Prostate gland (tissue), 2 donors: ENCODE measurements at regions not wholly inside any gene's neighbourhood (a gene's known extent, or its start where the extent isn't known, plus 50 kb on each side); places are given as distances from the start of the nearest gene placed in this dataset.

Source experiments
- CTCF ChIP-seq, 4 experiments: fragments of 200-600 bp in 2 of 4; fragments of 450-650 bp in 2 of 4; sonication (generic) in 2 of 4; IDR thresholded peaks; 1 replicate in 3 of 4; 2 replicates in 1 of 4; pipeline ENCODE4 v1.5.1; 2016 to 2019; ENCODE audit warnings: antibody characterized with exemption in 4 of 4, mild to moderate bottlenecking in 2 of 4, moderate library complexity in 2 of 4
- POLR2A ChIP-seq: fragments of 450-650 bp; IDR thresholded peaks from one replicate; pipeline ENCODE4 v1.6.1; 2016; ENCODE audit warnings: antibody characterized with exemption, mild to moderate bottlenecking
- POLR2AphosphoS5 ChIP-seq: sonication (generic); formaldehyde crosslinking; IDR thresholded peaks from one replicate; pipeline ENCODE4 v1.6.1; 2017; ENCODE audit warnings: antibody characterized with exemption

GRCh38 chr17:36728030-36728991 lies 126.9 kb downstream of the MRM1 start:
- no peak for TF ChIP-seq CTCF (IDR thresholded peaks at IDR 0.05)
- TF ChIP-seq POLR2A: no peak
- no peak for TF ChIP-seq POLR2AphosphoS5
